Astrocyte (in vitro differentiated cells and primary cell): ENCODE measurements at regions not wholly inside any gene's neighbourhood (a gene's known extent, or its start where the extent isn't known, plus 50 kb on each side); places are given as distances from the start of the nearest gene placed in this dataset.

ENCODE experiments used
- DNase-seq: peaks from one replicate; pipeline ENCODE4 v3.0.0-alpha.2; 2010; ENCODE audit warnings: low read depth
- FAIRE-seq: peaks from 2 replicates; lab custom pipeline; 2011; peaks lifted over from hg19 to GRCh38; lab: Jason Lieb, UNC
- H2AFZ ChIP-seq: 2 replicates; pipeline ENCODE4 v1.6.0; 2012; ENCODE audit warnings: low read depth, low read length, inconsistent platforms
- H3K27ac ChIP-seq: 2 replicates; pipeline ENCODE4 v1.5.1; 2011; ENCODE audit warnings: low read depth, low read length, inconsistent platforms
- H3K27me3 ChIP-seq: 2 replicates; pipeline ENCODE4 v1.6.0; 2011; ENCODE audit warnings: low read length, inconsistent platforms; ENCODE audit not compliant: insufficient read depth
- H3K36me3 ChIP-seq: 2 replicates; pipeline ENCODE4 v1.5.1; 2011; ENCODE audit warnings: low read length, inconsistent platforms; ENCODE audit not compliant: insufficient read depth
- H3K4me1 ChIP-seq: 2 replicates; pipeline ENCODE4 v1.5.1; 2011; ENCODE audit warnings: low read length, inconsistent platforms; ENCODE audit not compliant: insufficient read depth
- H3K4me2 ChIP-seq: 2 replicates; pipeline ENCODE4 v1.6.0; 2012; ENCODE audit warnings: low read length, inconsistent platforms
- H3K4me3 ChIP-seq: 2 replicates; pipeline ENCODE4 v1.5.1; 2011; ENCODE audit warnings: low read depth, mild to moderate bottlenecking, low read length, inconsistent platforms; ENCODE audit not compliant: insufficient read depth
- H3K79me2 ChIP-seq: 2 replicates; pipeline ENCODE4 v1.6.0; 2012; ENCODE audit warnings: mild to moderate bottlenecking, low read length, inconsistent platforms; ENCODE audit not compliant: insufficient read depth
- H3K9ac ChIP-seq: 2 replicates; pipeline ENCODE4 v1.6.0; 2012; ENCODE audit warnings: mild to moderate bottlenecking, low read length, inconsistent platforms
- H3K9me3 ChIP-seq: 2 replicates; pipeline ENCODE4 v1.5.1; 2012; ENCODE audit warnings: low read depth, mild to moderate bottlenecking, low read length, inconsistent platforms; ENCODE audit not compliant: insufficient read depth
- H4K20me1 ChIP-seq: 2 replicates; pipeline ENCODE4 v1.6.0; 2012; ENCODE audit warnings: low read length, inconsistent platforms; ENCODE audit not compliant: insufficient read depth
- H3K27ac Mint-ChIP-seq: one replicate; pipeline ENCODE4 v1.8.0; 2021; ENCODE audit warnings: mild to moderate bottlenecking, mixed read lengths; ENCODE audit not compliant: unreplicated experiment
- H3K27me3 Mint-ChIP-seq: one replicate; pipeline ENCODE4 v1.8.0; 2021; ENCODE audit warnings: low read depth, mixed read lengths; ENCODE audit not compliant: unreplicated experiment
- H3K36me3 Mint-ChIP-seq: one replicate; pipeline ENCODE4 v1.8.0; 2021; ENCODE audit warnings: low read depth, mixed read lengths; ENCODE audit not compliant: unreplicated experiment
- H3K4me1 Mint-ChIP-seq: one replicate; pipeline ENCODE4 v1.8.0; 2021; ENCODE audit warnings: low read depth, mixed read lengths; ENCODE audit not compliant: unreplicated experiment
- H3K4me3 Mint-ChIP-seq: one replicate; pipeline ENCODE4 v1.8.0; 2021; ENCODE audit warnings: mild to moderate bottlenecking, moderate library complexity, mixed read lengths; ENCODE audit not compliant: unreplicated experiment
- H3K9me3 Mint-ChIP-seq: one replicate; pipeline ENCODE4 v1.8.0; 2021; ENCODE audit warnings: mild to moderate bottlenecking, mixed read lengths; ENCODE audit not compliant: unreplicated experiment
- EZH2 ChIP-seq: IDR thresholded peaks from 2 replicates; pipeline ENCODE4 v1.6.1; 2012; ENCODE audit warnings: mild to moderate bottlenecking, low read length, inconsistent platforms; ENCODE audit not compliant: insufficient read depth
- TF ChIP-seq, protein P1 (sequence below): IDR thresholded peaks from 2 replicates; pipeline ENCODE4 v1.5.1; 2011; ENCODE audit warnings: low read depth, mild to moderate bottlenecking, inconsistent platforms, low read length, moderate library complexity; ENCODE audit not compliant: insufficient read depth

DNA sequence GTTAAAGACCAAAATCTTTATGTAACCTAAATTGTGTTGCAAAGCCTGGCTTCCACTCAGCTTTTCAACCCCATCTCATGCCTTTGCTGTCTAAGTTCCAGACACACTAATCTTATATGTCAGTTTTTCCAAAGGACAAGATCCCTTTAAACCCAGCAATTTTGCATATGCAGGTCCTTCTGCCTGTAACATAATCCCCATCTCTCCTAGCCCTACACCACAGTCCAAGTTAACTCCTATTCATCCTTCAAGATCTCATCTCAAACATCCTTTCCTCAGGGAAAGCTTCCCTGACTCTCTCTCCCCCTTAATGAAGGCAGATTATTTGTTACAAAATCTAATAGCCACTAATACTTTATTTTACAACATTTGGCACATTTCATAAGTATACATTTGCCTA, 366.3 kb downstream of the PLPP3 start:
- no peak for FAIRE-seq
- no peak for TF ChIP-seq EZH2
- TF ChIP-seq, protein P1, sequence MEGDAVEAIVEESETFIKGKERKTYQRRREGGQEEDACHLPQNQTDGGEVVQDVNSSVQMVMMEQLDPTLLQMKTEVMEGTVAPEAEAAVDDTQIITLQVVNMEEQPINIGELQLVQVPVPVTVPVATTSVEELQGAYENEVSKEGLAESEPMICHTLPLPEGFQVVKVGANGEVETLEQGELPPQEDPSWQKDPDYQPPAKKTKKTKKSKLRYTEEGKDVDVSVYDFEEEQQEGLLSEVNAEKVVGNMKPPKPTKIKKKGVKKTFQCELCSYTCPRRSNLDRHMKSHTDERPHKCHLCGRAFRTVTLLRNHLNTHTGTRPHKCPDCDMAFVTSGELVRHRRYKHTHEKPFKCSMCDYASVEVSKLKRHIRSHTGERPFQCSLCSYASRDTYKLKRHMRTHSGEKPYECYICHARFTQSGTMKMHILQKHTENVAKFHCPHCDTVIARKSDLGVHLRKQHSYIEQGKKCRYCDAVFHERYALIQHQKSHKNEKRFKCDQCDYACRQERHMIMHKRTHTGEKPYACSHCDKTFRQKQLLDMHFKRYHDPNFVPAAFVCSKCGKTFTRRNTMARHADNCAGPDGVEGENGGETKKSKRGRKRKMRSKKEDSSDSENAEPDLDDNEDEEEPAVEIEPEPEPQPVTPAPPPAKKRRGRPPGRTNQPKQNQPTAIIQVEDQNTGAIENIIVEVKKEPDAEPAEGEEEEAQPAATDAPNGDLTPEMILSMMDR = no peak
- Mint-ChIP-seq H3K27ac (no peak overlapping the region), H3K36me3 (no peaks in the 10 kb centered on the region), H3K4me3 (no peak overlapping the region), H3K4me1 (no peaks in the 10 kb centered on the region), H3K27me3 (no peaks in the 10 kb centered on the region), H3K9me3 (no peaks in the 10 kb centered on the region)
- no peaks in the 10 kb centered on the region for H3K27me3 ChIP-seq
- no peaks in the 10 kb centered on the region for H3K79me2 ChIP-seq
- no peaks in the 10 kb centered on the region for H3K4me1 ChIP-seq
- no peaks in the 10 kb centered on the region for H4K20me1 ChIP-seq
- no peak overlapping the region for H3K4me2 ChIP-seq
- no peak overlapping the region for H3K9ac ChIP-seq
- no peaks in the 10 kb centered on the region for H3K36me3 ChIP-seq
- DNase-seq = no peak
- no peaks in the 10 kb centered on the region for H3K9me3 ChIP-seq
- no peak overlapping the region for H3K4me3 ChIP-seq
- no peak overlapping the region for H3K27ac ChIP-seq
- no peak overlapping the region for H2AFZ ChIP-seq

DNA sequence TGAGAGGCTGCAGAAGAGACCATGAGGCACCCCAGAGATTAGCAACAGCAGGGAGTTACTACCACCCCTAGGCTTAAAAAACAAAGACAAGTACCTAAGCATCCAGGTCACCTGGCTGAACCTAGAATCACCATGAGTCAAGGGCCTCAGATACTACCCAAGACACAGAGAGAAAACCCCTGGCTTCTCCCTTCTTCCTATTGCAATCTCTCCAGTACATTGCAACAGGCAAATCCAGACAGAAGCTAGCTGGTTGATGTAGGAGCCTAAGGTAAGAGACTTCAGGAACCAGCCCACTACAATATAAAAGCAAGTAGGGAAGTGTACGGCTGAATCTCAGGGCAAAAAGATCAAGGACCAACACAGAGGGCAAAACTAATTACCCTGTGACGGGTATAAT, 367.2 kb downstream of the PLPP3 start:
- H3K27ac Mint-ChIP-seq = no peak overlapping the region
- no peaks in the 10 kb centered on the region for H3K4me1 ChIP-seq
- no peak overlapping the region for H3K4me3 ChIP-seq
- no peak overlapping the region for H2AFZ ChIP-seq
- no peaks in the 10 kb centered on the region for H3K36me3 ChIP-seq
- H4K20me1 ChIP-seq = no peaks in the 10 kb centered on the region
- H3K36me3 Mint-ChIP-seq = no peaks in the 10 kb centered on the region
- H3K27me3 ChIP-seq = no peaks in the 10 kb centered on the region
- H3K27me3 Mint-ChIP-seq = no peaks in the 10 kb centered on the region
- H3K9me3 ChIP-seq = no peaks in the 10 kb centered on the region
- no peaks in the 10 kb centered on the region for H3K79me2 ChIP-seq
- H3K9me3 Mint-ChIP-seq = no peaks in the 10 kb centered on the region
- H3K4me2 ChIP-seq = no peak overlapping the region
- no peaks in the 10 kb centered on the region for H3K4me1 Mint-ChIP-seq
- H3K4me3 Mint-ChIP-seq = no peak overlapping the region
- H3K9ac ChIP-seq = no peak overlapping the region
- no peak for FAIRE-seq
- DNase-seq = no peak
- no peak overlapping the region for H3K27ac ChIP-seq
- TF ChIP-seq EZH2 = no peak
- TF ChIP-seq, protein P1 = no peak

DNA sequence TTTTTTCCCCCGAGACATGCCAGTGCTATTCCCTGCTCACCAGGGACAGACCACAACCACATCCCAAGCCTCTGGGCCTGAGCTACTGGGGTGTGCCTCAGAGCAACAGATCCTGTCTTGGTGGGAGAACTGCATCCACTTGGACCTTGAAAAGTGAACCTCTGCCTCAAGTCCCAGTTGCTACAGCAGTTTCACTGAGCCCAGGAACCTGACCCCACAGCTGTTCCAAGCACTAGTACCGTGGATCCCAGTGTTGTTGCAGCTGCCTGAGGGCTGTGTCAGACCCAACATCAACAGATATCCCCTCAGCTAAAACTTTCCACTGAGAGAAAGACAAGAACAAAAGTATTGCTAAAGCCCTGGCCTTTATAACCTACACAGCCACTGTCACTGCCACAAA, 373.0 kb downstream of the PLPP3 start:
- Mint-ChIP-seq H3K9me3 (peaks cover 6% of the 10 kb centered on the region), H3K27ac (no peak overlapping the region), H3K4me3 (no peak overlapping the region), H3K27me3 (peaks cover 5% of the 10 kb centered on the region), H3K36me3 (no peaks in the 10 kb centered on the region), H3K4me1 (no peaks in the 10 kb centered on the region)
- no peak overlapping the region for H3K27ac ChIP-seq
- TF ChIP-seq, protein P1 = no peak
- TF ChIP-seq EZH2 = no peak
- H3K4me2 ChIP-seq = no peak overlapping the region
- H3K27me3 ChIP-seq = no peaks in the 10 kb centered on the region
- FAIRE-seq (no peak), DNase-seq (no peak)
- H3K9ac ChIP-seq = no peak overlapping the region
- H3K9me3 ChIP-seq = peaks cover 7% of the 10 kb centered on the region
- no peaks in the 10 kb centered on the region for H4K20me1 ChIP-seq
- H2AFZ ChIP-seq = no peak overlapping the region
- H3K4me1 ChIP-seq = no peaks in the 10 kb centered on the region
- H3K4me3 ChIP-seq = no peak overlapping the region
- no peaks in the 10 kb centered on the region for H3K36me3 ChIP-seq
- no peaks in the 10 kb centered on the region for H3K79me2 ChIP-seq
